HCT116 (cell line): ENCODE measurements at regions not wholly inside any gene's neighbourhood (a gene's known extent, or its start where the extent isn't known, plus 50 kb on each side); places are given as distances from the start of the nearest gene placed in this dataset.
A peak's percentile ranks its signal among the peaks of the same experiment; 100 is the strongest.

Experiments used
- ATAC-seq: fragments of 200-7000 bp; cut with Tn5 transposase; 2 replicates; pipeline ENCODE4 v1.9.1; 2020; ENCODE audit warnings: mild to moderate bottlenecking, moderate library complexity
- BruUV-seq: library from RNA; stranded (reverse); fragments of 400-500 nt; replicated peaks from 2 replicates; lab custom pipeline; 2021; lab: Mats Ljungman, UMichigan
- CTCF ChIA-PET: fragments of 300-600 bp; sonication (Branson Sonifier 250); formaldehyde crosslinking; loops from one replicate; lab custom pipeline; 2021; ENCODE audit warnings: antibody characterized with exemption; lab: Charles Lee
- POLR2A ChIA-PET: fragments of 300-600, 350-600 bp; sonication (Branson Sonifier 250); formaldehyde crosslinking; loops from one replicate; lab custom pipeline; 2021; ENCODE audit warnings: antibody characterized with exemption; lab: Charles Lee
- RAD21 ChIA-PET, 2 experiments: fragments of 300-600 bp; sonication (Branson Sonifier 250); formaldehyde crosslinking; loops; one replicate each; lab custom pipeline; 2023; ENCODE audit warnings: low total read pairs in 2 of 2; ENCODE audit not compliant: uncharacterized antibody in 2 of 2, unreplicated experiment in 2 of 2, low non-redundant PET in 1 of 2; lab: Charles Lee
- DNase-seq: peaks from one replicate; pipeline ENCODE4 v3.0.0-alpha.2; 2010; ENCODE audit warnings: low read depth, low spot score
- H2AFZ ChIP-seq: fragments of 200-600 bp; shearing (Covaris generic), sonication (generic); 2 replicates; pipeline ENCODE4 v1.6.1; 2017; ENCODE audit warnings: low read depth, mixed run types, mixed read lengths, antibody characterized with exemption, low read length; ENCODE audit not compliant: poor library complexity, severe bottlenecking
- H3K27ac ChIP-seq: 2 replicates; pipeline ENCODE4 v1.5.1; 2012; ENCODE audit warnings: low read depth, low read length
- H3K27me3 ChIP-seq: fragments of 200-600 bp; sonication (generic); 2 replicates; pipeline ENCODE4 v1.6.1; 2016; ENCODE audit warnings: mixed run types, low read length, mixed read lengths; ENCODE audit not compliant: insufficient read depth
- H3K36me3 ChIP-seq, 2 experiments: fragments of 200-500 bp in 1 of 2; fragments of 200-600 bp in 1 of 2; sonication (Bioruptor generic) in 1 of 2; sonication (generic) in 1 of 2; 2 replicates each; pipeline versions ENCODE4 v1.5.1 to v1.6.1; 2014 to 2016; ENCODE audit warnings: low read length in 2 of 2, inconsistent platforms in 1 of 2, mixed read lengths in 1 of 2, mixed run types in 1 of 2; ENCODE audit not compliant: insufficient read depth in 2 of 2, control insufficient read depth in 1 of 2
- H3K4me1 ChIP-seq, 2 experiments: fragments of 200-600 bp in 1 of 2; sonication (generic) in 1 of 2; 2 replicates each; pipeline versions ENCODE4 v1.5.1 to v1.6.1; 2012 to 2017; ENCODE audit warnings: low read length in 2 of 2, inconsistent platforms in 1 of 2, mild to moderate bottlenecking in 1 of 2, mixed read lengths in 1 of 2, mixed run types in 1 of 2, moderate library complexity in 1 of 2; ENCODE audit not compliant: insufficient read depth in 2 of 2, control insufficient read depth in 1 of 2
- H3K4me2 ChIP-seq: fragments of 200-600 bp; sonication (generic); 2 replicates; pipeline ENCODE4 v1.6.1; 2017; ENCODE audit warnings: mixed run types, low read length, mixed read lengths
- H3K4me3 ChIP-seq, 2 experiments: fragments of 200-600 bp in 1 of 2; sonication (generic) in 1 of 2; replicated peaks in 1 of 2; 2 replicates each; pipeline ENCODE4 v1.5.1; 2011 to 2016; ENCODE audit warnings: low read length in 2 of 2, control low read depth in 1 of 2, low read depth in 1 of 2, mild to moderate bottlenecking in 1 of 2, mixed read lengths in 1 of 2, mixed run types in 1 of 2
- H3K79me2 ChIP-seq: fragments of 200-600 bp; sonication (generic); 2 replicates; pipeline ENCODE4 v1.6.1; 2017; ENCODE audit warnings: mild to moderate bottlenecking, mixed run types, low read length, moderate library complexity, mixed read lengths; ENCODE audit not compliant: insufficient read depth
- H3K9ac ChIP-seq: fragments of 200-600 bp; sonication (generic); 2 replicates; pipeline ENCODE4 v1.6.1; 2016; ENCODE audit warnings: low read length, mixed read lengths
- H3K9me2 ChIP-seq: fragments of 200-600 bp; sonication (generic), shearing (Covaris generic); 2 replicates; pipeline ENCODE4 v1.6.1; 2017; ENCODE audit warnings: mixed run types, mild to moderate bottlenecking, moderate library complexity; ENCODE audit not compliant: insufficient read depth
- H3K9me3 ChIP-seq, 2 experiments: fragments of 200-500 bp in 1 of 2; fragments of 200-600 bp in 1 of 2; sonication (Bioruptor generic) in 1 of 2; sonication (generic) in 1 of 2; 2 replicates each; pipeline ENCODE4 v1.6.1; 2014 to 2017; ENCODE audit warnings: low read length in 2 of 2, mixed read lengths in 2 of 2, inconsistent platforms in 1 of 2, low read depth in 1 of 2, mild to moderate bottlenecking in 1 of 2, mixed run types in 1 of 2, moderate library complexity in 1 of 2; ENCODE audit not compliant: control insufficient read depth in 1 of 2, insufficient read depth in 1 of 2
- H4K20me1 ChIP-seq: fragments of 200-600 bp; sonication (generic), shearing (Covaris generic); 2 replicates; pipeline ENCODE4 v1.6.1; 2017; ENCODE audit warnings: mixed run types, mild to moderate bottlenecking, moderate library complexity; ENCODE audit not compliant: insufficient read depth
- CBX3 ChIP-seq: IDR thresholded peaks from 2 replicates; pipeline ENCODE4 v1.6.1; 2012; ENCODE audit warnings: low read depth
- ELF1 ChIP-seq: IDR thresholded peaks from 2 replicates; pipeline ENCODE4 v1.6.1; 2012; ENCODE audit warnings: low read depth, borderline replicate concordance
- EZH2 ChIP-seq: fragments of 200-600 bp; sonication (generic); IDR thresholded peaks from 2 replicates; pipeline ENCODE4 v1.6.1; 2017; ENCODE audit warnings: antibody characterized with exemption, mixed run types
- FOSL1 ChIP-seq: IDR thresholded peaks from 2 replicates; pipeline ENCODE4 v1.6.1; 2012; ENCODE audit warnings: low read depth
- JUND ChIP-seq: IDR thresholded peaks from 2 replicates; pipeline ENCODE4 v1.6.1; 2012
- RAD21 ChIP-seq: IDR thresholded peaks from 2 replicates; pipeline ENCODE4 v1.6.1; 2012; ENCODE audit warnings: low read depth, mild to moderate bottlenecking
- SIN3A ChIP-seq: IDR thresholded peaks from 2 replicates; pipeline ENCODE4 v1.6.1; 2012; ENCODE audit warnings: low read depth
- SRF ChIP-seq: IDR thresholded peaks from 2 replicates; pipeline ENCODE4 v1.6.1; 2012; ENCODE audit warnings: low read depth
- TCF7L2 ChIP-seq: IDR thresholded peaks from 2 replicates; pipeline ENCODE4 v1.7.0; 2011; ENCODE audit warnings: borderline replicate concordance, inconsistent platforms; ENCODE audit not compliant: insufficient read depth, insufficient read length; ENCODE audit errors: extremely low read depth
- YY1 ChIP-seq: IDR thresholded peaks from 2 replicates; pipeline ENCODE4 v1.6.1; 2011; ENCODE audit warnings: low read length, low read depth, moderate library complexity, mild to moderate bottlenecking; ENCODE audit not compliant: insufficient replicate concordance; ENCODE audit errors: extremely low read depth
- intact Hi-C: fragments of 100-400 bp; cut with micrococcal nuclease; formaldehyde crosslinking; loops from 2 replicates; pipeline ENCODE4 v1.10.0; 2022
- TF ChIP-seq, protein P1 (sequence below): IDR thresholded peaks from 2 replicates; pipeline ENCODE4 v1.6.1; 2011; ENCODE audit warnings: mild to moderate bottlenecking, low read length, moderate library complexity; ENCODE audit not compliant: insufficient replicate concordance; ENCODE audit errors: extremely low read depth

DNA sequence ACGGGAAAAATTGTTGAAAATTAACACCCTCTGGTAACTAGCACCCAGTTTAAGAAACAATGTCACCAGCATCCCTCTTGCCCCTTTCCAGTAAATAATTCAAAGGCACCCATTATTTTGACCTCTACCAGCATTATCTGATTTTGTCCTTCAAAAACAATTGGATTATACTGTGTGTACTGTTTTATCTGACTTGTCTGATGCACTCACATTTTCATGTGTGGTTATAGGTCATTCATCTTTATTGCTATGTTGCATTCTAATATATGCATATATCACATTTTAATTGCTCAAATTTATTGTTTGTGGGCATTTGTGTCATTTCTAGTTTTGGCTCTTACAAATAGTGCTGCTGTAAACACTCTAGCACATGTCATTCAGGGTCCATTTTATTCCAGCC lies 260.9 kb upstream of the PRDM1 start:
- Histone ChIP-seq H3K27me3 (no peaks in the 10 kb centered on the region), H3K79me2 (no peaks in the 10 kb centered on the region), H3K36me3 (no peaks in the 10 kb centered on the region), H3K9me3 (no peaks in the 10 kb centered on the region), H3K4me2 (no peak overlapping the region), H3K4me3 (no peak overlapping the region), H3K27ac (no peak overlapping the region), H3K9ac (no peak overlapping the region), H3K4me1 (no peaks in the 10 kb centered on the region), H3K9me2 (no peaks in the 10 kb centered on the region), H4K20me1 (no peaks in the 10 kb centered on the region), H2AFZ (no peak overlapping the region)
- RAD21 ChIA-PET: no interaction called here
- POLR2A ChIA-PET: no interaction called here
- ATAC-seq (no peak), DNase-seq (no peak)
- no peak for TF ChIP-seq JUND
- TF ChIP-seq YY1: no peak
- TF ChIP-seq SRF: no peak
- TF ChIP-seq EZH2: no peak
- TF ChIP-seq CBX3: no peak
- TF ChIP-seq FOSL1: no peak
- TF ChIP-seq TCF7L2: no peak
- TF ChIP-seq ELF1: no peak
- TF ChIP-seq SIN3A: no peak
- intact Hi-C loops: no loop called here
- no TSS peak for BruUV-seq
- CTCF ChIA-PET: interaction anchor here (1.4 kb wide), 1 partner anchor 10 kb away, joined by 4 read pairs; no protein-coding TSS in a partner anchor

DNA sequence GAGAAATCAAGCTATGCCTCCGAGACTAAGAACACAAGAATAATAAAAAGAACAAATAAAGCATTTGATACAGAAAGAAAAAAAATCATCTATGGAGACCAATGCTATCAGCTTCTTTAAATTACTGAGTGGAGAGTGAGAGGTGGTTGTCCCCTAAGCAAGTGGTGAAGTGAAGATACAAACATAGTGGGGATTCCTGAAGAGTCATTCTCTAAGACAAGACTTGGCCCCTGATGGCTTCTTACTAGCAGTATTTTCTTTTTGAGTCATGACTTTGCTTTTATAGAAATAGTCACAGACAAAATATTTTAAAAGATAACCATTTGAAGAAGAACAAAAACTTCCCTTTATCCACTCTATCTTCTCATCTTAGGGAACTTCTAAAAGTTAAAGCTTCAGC lies 261.4 kb upstream of the PRDM1 start:
- Histone ChIP-seq H3K27ac (no peak overlapping the region), H3K9ac (no peak overlapping the region), H4K20me1 (no peaks in the 10 kb centered on the region), H3K27me3 (no peaks in the 10 kb centered on the region), H3K4me3 (no peak overlapping the region), H3K4me1 (no peaks in the 10 kb centered on the region), H3K4me2 (no peak overlapping the region)
- no peak for ATAC-seq
- no TSS peak for BruUV-seq
- CTCF ChIA-PET: interaction anchor here (1.4 kb wide), 1 partner anchor 10 kb away, joined by 4 read pairs; no protein-coding TSS in a partner anchor
- POLR2A ChIA-PET: no interaction called here
- no peak for DNase-seq
- intact Hi-C loops: no loop called here
- RAD21 ChIA-PET: no interaction called here
- TF ChIP-seq RAD21 (no peak), TCF7L2 (no peak), SRF (no peak), SIN3A (no peak), CBX3 (no peak)
- TF ChIP-seq, protein P1, sequence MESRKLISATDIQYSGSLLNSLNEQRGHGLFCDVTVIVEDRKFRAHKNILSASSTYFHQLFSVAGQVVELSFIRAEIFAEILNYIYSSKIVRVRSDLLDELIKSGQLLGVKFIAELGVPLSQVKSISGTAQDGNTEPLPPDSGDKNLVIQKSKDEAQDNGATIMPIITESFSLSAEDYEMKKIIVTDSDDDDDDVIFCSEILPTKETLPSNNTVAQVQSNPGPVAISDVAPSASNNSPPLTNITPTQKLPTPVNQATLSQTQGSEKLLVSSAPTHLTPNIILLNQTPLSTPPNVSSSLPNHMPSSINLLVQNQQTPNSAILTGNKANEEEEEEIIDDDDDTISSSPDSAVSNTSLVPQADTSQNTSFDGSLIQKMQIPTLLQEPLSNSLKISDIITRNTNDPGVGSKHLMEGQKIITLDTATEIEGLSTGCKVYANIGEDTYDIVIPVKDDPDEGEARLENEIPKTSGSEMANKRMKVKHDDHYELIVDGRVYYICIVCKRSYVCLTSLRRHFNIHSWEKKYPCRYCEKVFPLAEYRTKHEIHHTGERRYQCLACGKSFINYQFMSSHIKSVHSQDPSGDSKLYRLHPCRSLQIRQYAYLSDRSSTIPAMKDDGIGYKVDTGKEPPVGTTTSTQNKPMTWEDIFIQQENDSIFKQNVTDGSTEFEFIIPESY: no peak
- TF ChIP-seq, all 23 proteins: peak for 0
- Histone ChIP-seq H3K36me3 (no peaks in the 10 kb centered on the region), H3K9me3 (no peaks in the 10 kb centered on the region), H3K79me2 (no peaks in the 10 kb centered on the region), H3K9me2 (no peaks in the 10 kb centered on the region), H2AFZ (peak overlapping the region; percentile 82)
